Mammary epithelial cell (primary cell): ENCODE measurements at regions not wholly inside any gene's neighbourhood (a gene's known extent, or its start where the extent isn't known, plus 50 kb on each side); places are given as distances from the start of the nearest gene placed in this dataset.

ENCODE experiments used
- EZH2 ChIP-seq: IDR thresholded peaks from 2 replicates; pipeline ENCODE4 v1.6.1; 2012; ENCODE audit warnings: low read length, inconsistent platforms, borderline replicate concordance
- TF ChIP-seq, protein P1 (sequence below), 2 donors: IDR thresholded peaks in 1 of 2; conservative IDR thresholded peaks in 1 of 2; 2 replicates each; pipeline ENCODE4 v1.5.1; 2011 to 2012; ENCODE audit warnings: inconsistent platforms in 2 of 2, low read length in 2 of 2, mild to moderate bottlenecking in 2 of 2, control low read depth in 1 of 2, low read depth in 1 of 2; ENCODE audit not compliant: insufficient read depth in 1 of 2; ENCODE audit errors: extremely low read depth in 1 of 2

DNA sequence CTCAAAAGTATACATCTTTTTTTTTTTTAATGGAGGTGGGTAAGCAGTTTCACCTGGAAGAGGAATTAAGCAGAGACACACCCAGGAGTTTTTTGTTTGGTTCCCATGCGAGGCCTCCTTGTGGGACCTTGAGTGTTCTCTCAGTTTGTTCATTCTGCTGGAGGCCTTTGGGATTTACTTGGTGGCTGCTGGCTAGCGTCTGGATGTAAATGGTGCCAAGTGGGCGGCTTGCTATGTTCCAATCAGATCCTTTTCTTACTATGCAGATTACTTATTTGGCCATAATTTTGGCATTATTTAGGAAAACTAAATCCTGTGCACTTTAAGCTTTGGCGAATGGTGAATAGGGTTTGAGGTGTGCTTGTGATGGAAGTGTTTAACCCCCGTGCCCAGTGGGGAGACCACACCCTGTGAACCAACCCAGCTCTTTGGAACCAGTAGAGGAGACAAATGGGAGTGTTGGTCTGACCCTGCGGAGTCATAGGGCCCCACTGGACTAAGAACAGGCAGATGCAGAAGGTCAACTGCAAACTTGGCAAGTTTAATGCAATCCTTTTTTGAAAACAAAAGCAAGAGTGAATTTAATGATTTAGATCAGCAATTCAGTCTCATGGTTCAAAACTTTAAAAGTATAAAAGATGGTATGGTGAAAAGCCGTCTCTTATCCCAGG lies 79.4 kb downstream of the EBLN2 start:
- no peak for TF ChIP-seq EZH2
- TF ChIP-seq, protein P1, sequence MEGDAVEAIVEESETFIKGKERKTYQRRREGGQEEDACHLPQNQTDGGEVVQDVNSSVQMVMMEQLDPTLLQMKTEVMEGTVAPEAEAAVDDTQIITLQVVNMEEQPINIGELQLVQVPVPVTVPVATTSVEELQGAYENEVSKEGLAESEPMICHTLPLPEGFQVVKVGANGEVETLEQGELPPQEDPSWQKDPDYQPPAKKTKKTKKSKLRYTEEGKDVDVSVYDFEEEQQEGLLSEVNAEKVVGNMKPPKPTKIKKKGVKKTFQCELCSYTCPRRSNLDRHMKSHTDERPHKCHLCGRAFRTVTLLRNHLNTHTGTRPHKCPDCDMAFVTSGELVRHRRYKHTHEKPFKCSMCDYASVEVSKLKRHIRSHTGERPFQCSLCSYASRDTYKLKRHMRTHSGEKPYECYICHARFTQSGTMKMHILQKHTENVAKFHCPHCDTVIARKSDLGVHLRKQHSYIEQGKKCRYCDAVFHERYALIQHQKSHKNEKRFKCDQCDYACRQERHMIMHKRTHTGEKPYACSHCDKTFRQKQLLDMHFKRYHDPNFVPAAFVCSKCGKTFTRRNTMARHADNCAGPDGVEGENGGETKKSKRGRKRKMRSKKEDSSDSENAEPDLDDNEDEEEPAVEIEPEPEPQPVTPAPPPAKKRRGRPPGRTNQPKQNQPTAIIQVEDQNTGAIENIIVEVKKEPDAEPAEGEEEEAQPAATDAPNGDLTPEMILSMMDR (conservative IDR thresholded peaks at IDR 0.05 in 1 of 2, IDR thresholded peaks at IDR 0.05 in 1 of 2; ENCODE audit: extremely low read depth in 1 of 2, insufficient read depth in 1 of 2, low read depth in 1 of 2, low read length in 2 of 2): no peak
